ENCODE measurements at regions not wholly inside any gene's neighbourhood (a gene's known extent, or its start where the extent isn't known, plus 50 kb on each side); places are given as distances from the start of the nearest gene placed in this dataset.

GRCh38 chr4:56104188-56104587 lies 155.4 kb downstream of the CEP135 start:
- ChIA-PET POLR2A (no interaction called here), CTCF (interaction anchor here (0.6 kb wide), 1 partner anchor 66 kb away, joined by 3 read pairs; no protein-coding TSS in a partner anchor)
- no peak overlapping the region for H3K4me2 ChIP-seq
- DNase-seq (ENCODE audit: low read depth in 1 of 2, low spot score in 1 of 2) = no peak
- no peak for ATAC-seq
- no peaks in the 10 kb centered on the region for H3K9me3 ChIP-seq
- 62% methylated on average over 3 of the region's 3 CpGs for WGBS (ENCODE audit: missing lambda C conversion rate)
- no peak overlapping the region for H3K4me3 ChIP-seq
- H3K4me1 ChIP-seq = no peaks in the 10 kb centered on the region
- no peak for TF ChIP-seq EP300 (IDR thresholded peaks at IDR 0.05)
- TF ChIP-seq HOXB13 (CRISPR knock-in tag; IDR thresholded peaks at IDR 0.05; ENCODE audit: low read depth) = no peak
- no peak for TF ChIP-seq MYC (IDR thresholded peaks at IDR 0.05; ENCODE audit: borderline replicate concordance, low read length)
- no peak for TF ChIP-seq CEBPB (IDR thresholded peaks at IDR 0.05)
- TF ChIP-seq REST (IDR thresholded peaks at IDR 0.05) = no peak
- TF ChIP-seq E2F6 (IDR thresholded peaks at IDR 0.05; ENCODE audit: borderline replicate concordance, low read depth) = no peak
- no peak for TF ChIP-seq HES2 (IDR thresholded peaks at IDR 0.05)
- no peak for TF ChIP-seq HOXA7 (CRISPR knock-in tag; IDR thresholded peaks at IDR 0.05)
- TF ChIP-seq RAD21 (conservative IDR thresholded peaks at IDR 0.05 in 1 of 2, IDR thresholded peaks at IDR 0.05 in 1 of 2) = no peak
- TF ChIP-seq USF2 (IDR thresholded peaks at IDR 0.05) = no peak
- TF ChIP-seq BCL3 (IDR thresholded peaks at IDR 0.05) = no peak
- no peak for TF ChIP-seq CTCF (IDR thresholded peaks at IDR 0.05)
- TF ChIP-seq HMGXB4 (CRISPR knock-in tag; IDR thresholded peaks at IDR 0.05; ENCODE audit: borderline replicate concordance) = no peak
- FAIRE-seq = no peak
- H3K27ac ChIP-seq = no peak overlapping the region

- no peak overlapping the region for H3K4me2 ChIP-seq
- no peaks in the 10 kb centered on the region for H3K9me3 ChIP-seq
- no peak overlapping the region for H3K4me3 ChIP-seq
- DNase-seq (ENCODE audit: low read depth in 1 of 2, low spot score in 1 of 2) (no peak), ATAC-seq (no peak), FAIRE-seq (no peak)
- no peak for TF ChIP-seq HOXA7 (CRISPR knock-in tag; IDR thresholded peaks at IDR 0.05)
- ChIA-PET POLR2A (no interaction called here), CTCF (no interaction called here)
- no peak overlapping the region for H3K27ac ChIP-seq
- H3K4me1 ChIP-seq = no peaks in the 10 kb centered on the region
- 32% methylated on average over 5 of the region's 5 CpGs for WGBS (ENCODE audit: missing lambda C conversion rate)
Observed at GRCh38 chr4:56102601-56103000, 153.9 kb downstream of the CEP135 start.

All from A549 (cell line).